ENCODE measurements at regions not wholly inside any gene's neighbourhood (a gene's known extent, or its start where the extent isn't known, plus 50 kb on each side); places are given as distances from the start of the nearest gene placed in this dataset.

GRCh38 chr13:91238036-91238435 lies 109.5 kb upstream of the MIR17HG start:
- no peaks in the 10 kb centered on the region for H3K27me3 Mint-ChIP-seq (ENCODE audit: insufficient read depth, low read depth, poor library complexity)
- Histone ChIP-seq H3K4me3 (no peak overlapping the region), H3K79me2 (replicated peaks; ENCODE audit: insufficient read depth) (no peaks in the 10 kb centered on the region), H3F3A (replicated peaks; ENCODE audit: low read depth) (no peaks in the 10 kb centered on the region), H4K20me1 (replicated peaks; ENCODE audit: insufficient read depth) (no peaks in the 10 kb centered on the region), H3K27me3 (ENCODE audit: insufficient read depth) (no peaks in the 10 kb centered on the region), H3K4me2 (no peak overlapping the region), H2AFZ (no peak overlapping the region), H3K4me1 (ENCODE audit: insufficient read depth) (no peaks in the 10 kb centered on the region), H3K27ac (ENCODE audit: low read depth) (no peak overlapping the region), H3K9me2 (ENCODE audit: insufficient read depth) (peaks cover 15% of the 10 kb centered on the region), H3K36me3 (ENCODE audit: insufficient read depth) (no peaks in the 10 kb centered on the region)
- no peak overlapping the region for H3K27ac Mint-ChIP-seq
- TF ChIP-seq CREB1 (CRISPR knock-in tag; IDR thresholded peaks at IDR 0.05; ENCODE audit: low read depth) (no peak), ZNF462 (CRISPR knock-in tag; IDR thresholded peaks at IDR 0.05) (no peak), POLR2AphosphoS5 (IDR thresholded peaks at IDR 0.05; ENCODE audit: low read depth) (no peak), JUNB (IDR thresholded peaks at IDR 0.05; ENCODE audit: unreplicated experiment) (no peak), REST (IDR thresholded peaks at IDR 0.05; ENCODE audit: unreplicated experiment) (no peak), STAT1 (IDR thresholded peaks at IDR 0.05; ENCODE audit: unreplicated experiment) (no peak), ZNF114 (CRISPR knock-in tag; IDR thresholded peaks at IDR 0.05) (no peak), ETS1 (IDR thresholded peaks at IDR 0.05) (no peak), ZNF331 (CRISPR knock-in tag; IDR thresholded peaks at IDR 0.05; ENCODE audit: low read depth) (no peak), NANOG (IDR thresholded peaks at IDR 0.05; ENCODE audit: borderline replicate concordance) (no peak)
- peaks cover 8% of the 10 kb centered on the region; the same call in 1 of the 3 replicates for H3K9me3 Mint-ChIP-seq
- peaks cover under 1% of the 10 kb centered on the region; the same call in 2 of the 3 replicates for H3K4me1 Mint-ChIP-seq
- no peak for ATAC-seq
- DNase-seq (ENCODE audit: low spot score) = no peak
- no peak overlapping the region for H3K4me3 Mint-ChIP-seq
- peaks cover 4% of the 10 kb centered on the region; the same call in 2 of the 3 replicates for H3K36me3 Mint-ChIP-seq (ENCODE audit: low read depth)

All from GM23338 (cell line).